HuH-7.5 (cell line): ENCODE measurements at regions not wholly inside any gene's neighbourhood (a gene's known extent, or its start where the extent isn't known, plus 50 kb on each side); places are given as distances from the start of the nearest gene placed in this dataset.
"Not testable (repeated sequence)": the region's sequence is repeated elsewhere in the genome, so short reads cannot be mapped to it uniquely, and the experiment has no call there.

Experiments
- DNase-seq: peaks from one replicate; pipeline ENCODE4 v3.0.0; 2011; ENCODE audit warnings: low spot score

- DNase-seq, result no peak
Measured at GRCh38 chr20:11682285-11682684, 235.4 kb upstream of the BTBD3 start.

DNA sequence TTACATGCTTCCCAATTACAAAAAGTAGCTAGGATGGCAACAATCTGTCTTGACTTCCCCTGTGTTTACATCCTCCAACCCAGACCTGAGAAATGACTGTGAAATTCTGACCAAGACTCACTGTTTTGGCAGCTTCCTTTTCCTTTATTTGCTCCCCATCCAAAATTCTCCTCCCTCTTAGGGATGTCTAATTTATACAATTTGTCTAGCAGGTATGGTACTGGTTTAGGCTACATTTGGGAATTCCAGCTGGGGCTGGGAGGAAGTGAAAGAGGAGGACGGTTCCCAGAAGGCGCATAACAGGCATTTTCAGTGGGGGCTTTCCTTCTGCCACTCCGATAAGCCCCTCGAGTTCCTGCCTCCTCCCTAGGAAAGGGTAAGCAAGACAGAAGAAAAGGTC is 231.5 kb upstream of the BTBD3 start:
- DNase-seq, result no peak

DNA sequence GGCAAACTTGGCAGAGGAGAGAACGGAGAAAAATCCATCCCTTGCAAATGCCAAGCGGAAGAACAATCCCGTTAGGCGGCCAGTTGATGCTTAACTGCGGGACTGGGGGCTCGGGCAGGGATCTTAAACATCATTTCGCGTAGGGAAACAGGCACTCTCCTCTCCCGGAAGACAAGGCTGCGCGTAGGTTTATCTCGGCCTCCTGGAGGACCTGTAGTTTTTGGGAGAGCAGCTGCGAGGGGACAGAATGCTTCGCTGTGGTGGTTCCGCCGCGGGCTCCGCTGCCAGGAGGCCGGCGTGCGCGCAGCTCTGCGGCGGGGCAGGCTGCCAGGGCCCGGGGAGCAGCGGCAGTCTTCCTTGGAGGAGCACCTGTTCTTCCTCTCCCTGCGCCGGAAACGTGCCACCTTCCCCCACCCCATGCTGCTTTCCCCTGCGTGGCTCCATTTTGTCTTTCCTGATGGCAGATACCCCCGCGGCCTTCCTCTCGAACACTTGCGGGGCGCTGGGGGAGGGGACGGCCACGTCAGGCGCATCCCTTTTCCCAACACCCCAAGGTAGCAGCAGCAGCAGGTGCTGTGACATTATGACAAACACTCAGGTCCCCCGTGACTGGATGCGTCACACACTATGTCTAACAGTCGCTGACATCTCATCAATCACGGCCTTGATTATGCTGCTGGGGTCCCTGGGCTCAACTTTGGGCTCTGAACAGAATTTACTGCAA is 230.7 kb upstream of the BTBD3 start:
- no peak for DNase-seq

- DNase-seq, result peak; percentile 80
Measured at GRCh38 chr20:11687546-11688292, 230.0 kb upstream of the BTBD3 start.

DNA sequence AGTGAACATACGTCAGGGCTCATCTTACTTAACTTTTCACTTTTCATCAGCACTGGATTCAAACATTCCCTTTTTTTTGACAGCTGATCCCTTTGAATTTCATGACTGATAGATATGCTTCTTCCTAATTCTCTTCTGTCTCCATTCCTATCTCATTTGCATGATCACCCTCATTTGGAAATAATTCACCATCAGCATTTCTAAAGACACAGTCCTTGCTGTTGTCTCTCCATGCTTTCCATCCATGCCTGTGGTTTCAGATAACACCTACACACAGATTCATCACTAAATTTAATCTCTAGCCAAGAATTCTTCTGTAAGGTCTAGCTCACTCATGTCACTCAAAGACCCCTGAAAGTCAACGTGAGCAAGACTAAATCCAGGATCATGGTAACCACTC is 228.4 kb upstream of the BTBD3 start:
- DNase-seq, result no peak

- DNase-seq, result no peak
Measured at GRCh38 chr20:11691766-11692165, 225.9 kb upstream of the BTBD3 start.

GRCh38 chr20:11692567-11692966 is 225.1 kb upstream of the BTBD3 start:
- no peak for DNase-seq

- DNase-seq, result no peak
Measured at GRCh38 chr20:11694467-11694866, 223.2 kb upstream of the BTBD3 start.

GRCh38 chr20:11697055-11697454 is 220.6 kb upstream of the BTBD3 start:
- no peak for DNase-seq

- DNase-seq, result no peak
Measured at GRCh38 chr20:11697646-11698045, 220.0 kb upstream of the BTBD3 start.

- DNase-seq, result no peak
Measured at GRCh38 chr20:11698124-11698523, 219.6 kb upstream of the BTBD3 start.

DNA sequence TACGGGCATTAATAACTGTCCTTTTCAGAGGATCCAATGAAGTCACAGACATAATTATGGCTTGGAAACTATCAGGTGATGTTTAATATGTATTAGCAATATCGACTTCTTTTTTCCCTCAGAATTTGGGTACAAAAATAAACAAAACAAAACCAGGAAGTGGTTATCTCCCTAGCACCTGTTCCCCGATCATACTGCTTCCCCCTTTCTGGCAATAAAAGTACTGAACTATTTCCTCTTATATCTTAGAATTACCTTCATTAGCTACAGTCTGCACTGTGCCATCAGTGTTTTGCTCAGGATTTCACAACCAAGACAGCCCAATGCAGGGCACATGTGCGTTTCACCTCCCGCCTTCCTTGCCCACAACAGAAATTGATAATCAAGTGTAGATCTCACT is 216.9 kb upstream of the BTBD3 start:
- DNase-seq, result no peak

DNA sequence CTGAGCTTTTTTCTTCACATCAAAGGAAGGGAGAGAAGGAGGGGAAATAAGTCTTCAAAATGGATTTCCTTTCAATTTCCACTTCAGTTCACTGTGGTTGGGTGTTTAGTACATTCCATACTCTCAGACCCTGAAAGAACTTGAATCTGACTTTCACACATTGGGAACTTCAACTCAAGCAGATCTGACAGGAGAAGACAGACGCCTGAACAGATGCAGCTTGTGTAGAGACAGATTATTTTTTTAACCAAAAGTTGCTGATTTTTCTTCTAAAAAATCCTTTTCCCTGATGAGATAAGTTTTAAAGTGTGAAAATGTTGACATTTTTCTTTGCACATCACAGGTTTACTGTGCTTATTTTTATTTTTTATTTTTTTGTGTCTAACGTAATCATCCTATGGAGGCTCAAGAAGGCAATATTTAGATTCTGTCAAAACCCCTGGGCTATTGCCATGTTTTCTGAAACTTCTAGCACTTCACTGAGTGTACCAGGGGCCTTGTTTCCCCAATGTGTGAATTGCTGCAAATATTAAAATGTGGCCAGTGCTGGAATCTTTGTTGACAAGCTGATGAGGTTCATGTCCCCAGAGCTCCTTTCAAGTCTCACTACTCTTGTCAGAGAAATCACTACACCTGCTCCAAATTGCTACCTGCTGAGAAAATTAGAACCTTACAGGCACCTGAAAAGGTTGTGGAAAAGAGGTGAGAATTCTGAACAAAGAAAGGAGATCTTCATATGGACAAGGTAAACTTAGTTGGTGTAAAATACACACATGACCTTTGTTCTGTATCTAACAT is 214.8 kb upstream of the BTBD3 start:
- no peak for DNase-seq

- DNase-seq, result no peak
Measured at GRCh38 chr20:11705512-11705911, 212.2 kb upstream of the BTBD3 start.

GRCh38 chr20:11708223-11708622 is 209.5 kb upstream of the BTBD3 start:
- not testable (repeated sequence) for DNase-seq

DNA sequence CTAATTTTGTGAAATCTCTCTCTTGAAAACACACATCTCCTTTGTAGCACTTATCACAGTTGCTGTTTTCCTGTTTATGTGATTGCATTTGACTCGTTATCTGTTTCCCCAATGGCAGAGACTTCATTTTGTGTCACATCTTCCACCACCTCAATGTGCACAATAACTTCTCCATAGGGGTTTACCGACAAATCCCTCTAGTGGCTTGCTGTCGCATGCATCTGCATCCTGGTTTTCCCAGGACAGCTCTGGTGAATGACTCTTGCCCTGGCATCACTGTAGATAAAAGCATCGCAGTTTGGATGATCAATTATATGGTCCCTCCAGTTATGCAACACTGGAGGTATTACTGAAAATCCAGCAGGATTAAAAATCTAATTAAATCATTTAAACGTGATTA is 206.5 kb upstream of the BTBD3 start:
- DNase-seq, result no peak

DNA sequence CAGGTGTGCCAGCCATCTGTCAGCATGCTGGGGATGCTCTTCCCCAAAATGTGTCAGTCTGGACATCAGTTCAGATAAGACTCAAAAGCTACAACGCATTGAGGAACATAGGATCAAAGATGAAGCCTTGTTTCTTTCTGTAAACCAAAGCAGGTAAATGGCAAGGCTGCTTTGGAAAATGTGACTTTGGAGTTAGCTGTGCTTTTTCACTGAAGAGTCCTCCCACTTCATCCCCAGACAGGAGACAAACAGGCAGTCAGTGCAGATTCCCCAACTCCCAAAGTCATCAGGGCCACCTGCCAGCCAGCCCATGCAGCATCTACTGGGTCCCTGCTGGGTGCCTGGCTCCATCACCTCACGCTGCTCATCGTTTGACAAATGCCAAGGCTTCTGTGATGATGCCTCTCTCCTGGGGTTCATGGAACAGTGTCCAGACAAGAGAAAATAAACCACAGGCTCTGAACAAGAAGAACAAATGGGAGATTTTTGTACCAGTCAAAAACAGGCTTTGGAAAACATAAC is 205.0 kb upstream of the BTBD3 start:
- DNase-seq, result no peak

DNA sequence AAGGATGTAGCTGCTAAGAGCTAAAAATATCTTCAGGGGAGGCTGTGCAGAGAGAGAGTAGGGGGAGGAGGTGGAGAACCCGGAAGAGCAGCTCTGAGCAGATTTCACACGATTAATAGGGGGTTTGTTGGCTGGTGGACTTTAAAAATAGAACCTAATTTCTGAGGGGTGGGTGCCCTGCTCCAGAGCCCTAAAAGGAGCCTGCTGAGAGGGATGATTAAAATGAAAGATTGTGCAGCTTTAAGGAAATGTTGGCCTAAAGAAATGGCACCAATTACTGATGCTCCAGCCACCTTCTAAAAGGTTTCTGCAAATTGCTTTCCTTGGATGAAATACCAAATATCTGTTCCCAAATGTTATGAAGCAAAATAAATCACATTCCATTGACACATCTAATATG is 202.8 kb upstream of the BTBD3 start:
- DNase-seq, result no peak

GRCh38 chr20:11716239-11716944 is 201.3 kb upstream of the BTBD3 start:
- peak; percentile 18 for DNase-seq

GRCh38 chr20:11716945-11717248 is 200.8 kb upstream of the BTBD3 start:
- no peak for DNase-seq

DNA sequence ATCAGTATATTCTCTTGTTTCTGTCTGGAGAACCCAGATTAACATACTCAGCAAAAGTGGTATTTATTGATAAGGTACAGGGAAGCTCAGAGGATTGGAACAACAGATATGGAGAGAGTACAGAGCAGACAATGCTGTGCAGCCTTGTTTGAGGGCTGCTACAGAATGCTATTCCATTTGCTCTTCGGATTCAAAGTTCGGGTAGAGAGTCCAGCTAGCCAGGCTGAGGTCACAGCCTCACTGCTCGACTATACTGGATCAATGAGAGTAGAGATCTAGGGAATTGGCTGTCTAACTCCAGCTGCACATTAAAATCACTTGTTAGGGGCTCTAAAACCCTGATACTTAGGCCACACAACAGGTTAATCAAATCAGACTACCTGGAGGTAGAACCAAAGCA is 200.1 kb upstream of the BTBD3 start:
- DNase-seq, result no peak

- no peak for DNase-seq
Measured at GRCh38 chr20:11718474-11719094, 199.1 kb upstream of the BTBD3 start.
